ENCODE measurements at regions not wholly inside any gene's neighbourhood (a gene's known extent, or its start where the extent isn't known, plus 50 kb on each side); places are given as distances from the start of the nearest gene placed in this dataset.

- DNase-seq (ENCODE audit: low read depth): no peak
Observed at GRCh38 chr11:25863986-25864385, 467.9 kb upstream of the ANO3 start.

- DNase-seq (ENCODE audit: low read depth): no peak
Observed at GRCh38 chr11:25876456-25876965, 455.4 kb upstream of the ANO3 start.

- no peak for DNase-seq (ENCODE audit: low read depth)
Observed at GRCh38 chr11:25886036-25886435, 445.9 kb upstream of the ANO3 start.

GRCh38 chr11:25890626-25891260 lies 441.2 kb upstream of the ANO3 start:
- no peak for DNase-seq (ENCODE audit: low read depth)

- DNase-seq (ENCODE audit: low read depth): no peak
Observed at GRCh38 chr11:25891960-25892359, 440.0 kb upstream of the ANO3 start.

- DNase-seq (ENCODE audit: low read depth): no peak
Observed at GRCh38 chr11:25899617-25900160, 432.2 kb upstream of the ANO3 start.

- DNase-seq (ENCODE audit: low read depth): no peak
Observed at GRCh38 chr11:25900814-25901213, 431.1 kb upstream of the ANO3 start.

GRCh38 chr11:25901415-25901814 lies 430.5 kb upstream of the ANO3 start:
- no peak for DNase-seq (ENCODE audit: low read depth)

GRCh38 chr11:25902476-25902875 lies 429.5 kb upstream of the ANO3 start:
- no peak for DNase-seq (ENCODE audit: low read depth)

GRCh38 chr11:25908726-25909125 lies 423.2 kb upstream of the ANO3 start:
- no peak for DNase-seq (ENCODE audit: low read depth)

- no peak for DNase-seq (ENCODE audit: low read depth)
Observed at GRCh38 chr11:25910086-25910485, 421.8 kb upstream of the ANO3 start.

- DNase-seq (ENCODE audit: low read depth): no peak
Observed at GRCh38 chr11:25920356-25920755, 411.6 kb upstream of the ANO3 start.

GRCh38 chr11:25924586-25924985 lies 407.3 kb upstream of the ANO3 start:
- no peak for DNase-seq (ENCODE audit: low read depth)

- DNase-seq (ENCODE audit: low read depth): no peak
Observed at GRCh38 chr11:25925359-25925758, 406.6 kb upstream of the ANO3 start.

GRCh38 chr11:25927411-25927953 lies 404.4 kb upstream of the ANO3 start:
- DNase-seq (ENCODE audit: low read depth): no peak

GRCh38 chr11:25928076-25928475 lies 403.9 kb upstream of the ANO3 start:
- DNase-seq (ENCODE audit: low read depth): no peak

GRCh38 chr11:25938952-25939351 lies 393.0 kb upstream of the ANO3 start:
- no peak for DNase-seq (ENCODE audit: low read depth)

- DNase-seq (ENCODE audit: low read depth): no peak
Observed at GRCh38 chr11:25939691-25940090, 392.2 kb upstream of the ANO3 start.

GRCh38 chr11:25941353-25941752 lies 390.6 kb upstream of the ANO3 start:
- DNase-seq (ENCODE audit: low read depth): no peak

- no peak for DNase-seq (ENCODE audit: low read depth)
Observed at GRCh38 chr11:25943031-25943430, 388.9 kb upstream of the ANO3 start.

GRCh38 chr11:25943777-25944661 lies 387.9 kb upstream of the ANO3 start:
- no peak for DNase-seq (ENCODE audit: low read depth)

- no peak for DNase-seq (ENCODE audit: low read depth)
Observed at GRCh38 chr11:25949918-25950317, 382.0 kb upstream of the ANO3 start.

- no peak for DNase-seq (ENCODE audit: low read depth)
Observed at GRCh38 chr11:25953006-25953405, 378.9 kb upstream of the ANO3 start.

Measured in Daoy (cell line).